ENCODE measurements at regions not wholly inside any gene's neighbourhood (a gene's known extent, or its start where the extent isn't known, plus 50 kb on each side); places are given as distances from the start of the nearest gene placed in this dataset.

GRCh38 chr11:122346006-122346405, 230.0 kb upstream of the BLID start (continued):
- TF ChIP-seq RELA (CRISPR knock-in tag; IDR thresholded peaks at IDR 0.05; ENCODE audit: borderline replicate concordance) (no peak), NR2C2 (CRISPR knock-in tag; IDR thresholded peaks at IDR 0.05) (no peak)

GRCh38 chr11:122345586-122345985, 229.6 kb upstream of the BLID start:
- ChIA-PET POLR2A (no interaction called here), CTCF (interaction anchor here (1.6 kb wide), 1 partner anchor 160 kb away, joined by 4 read pairs; no protein-coding TSS in a partner anchor)
- Mint-ChIP-seq H3K27ac (no peak overlapping the region), H3K9me3 (peaks cover 8% of the 10 kb centered on the region; the same call in 1 of the 2 replicates), H3K4me3 (no peak overlapping the region), H3K36me3 (no peaks in the 10 kb centered on the region), H3K4me1 (peaks cover 4% of the 10 kb centered on the region; the same call in 1 of the 2 replicates), H3K27me3 (ENCODE audit: low read depth) (no peaks in the 10 kb centered on the region)
- no peak for TF ChIP-seq HMGXB4 (CRISPR knock-in tag; IDR thresholded peaks at IDR 0.05)
- no peak for TF ChIP-seq ESRRA (CRISPR knock-in tag; IDR thresholded peaks at IDR 0.05; ENCODE audit: borderline replicate concordance)
- TF ChIP-seq ZNF219 (CRISPR knock-in tag; IDR thresholded peaks at IDR 0.05; ENCODE audit: borderline replicate concordance), result no peak
- no peak for TF ChIP-seq ARID4B (CRISPR knock-in tag; IDR thresholded peaks at IDR 0.05; ENCODE audit: borderline replicate concordance)
- TF ChIP-seq ATF6 (CRISPR knock-in tag; IDR thresholded peaks at IDR 0.05), result no peak
- no peak for TF ChIP-seq JUN (CRISPR knock-in tag; IDR thresholded peaks at IDR 0.05)
- no peak for TF ChIP-seq CTCF (IDR thresholded peaks at IDR 0.05)
- no peak for TF ChIP-seq ZNF671 (CRISPR knock-in tag; IDR thresholded peaks at IDR 0.05)
- no peak for TF ChIP-seq TEAD1 (CRISPR knock-in tag; IDR thresholded peaks at IDR 0.05)
- TF ChIP-seq OVOL2 (CRISPR knock-in tag; IDR thresholded peaks at IDR 0.05; ENCODE audit: borderline replicate concordance), result no peak
- no peak for TF ChIP-seq NR2C2 (CRISPR knock-in tag; IDR thresholded peaks at IDR 0.05)
- TF ChIP-seq ZNF512 (CRISPR knock-in tag; IDR thresholded peaks at IDR 0.05; ENCODE audit: borderline replicate concordance), result no peak
- no peak for TF ChIP-seq ERG (CRISPR knock-in tag; IDR thresholded peaks at IDR 0.05)
- TF ChIP-seq ZNF532 (CRISPR knock-in tag; IDR thresholded peaks at IDR 0.05; ENCODE audit: borderline replicate concordance), result no peak
- no peak for TF ChIP-seq ZNF423 (CRISPR knock-in tag; IDR thresholded peaks at IDR 0.05)
- TF ChIP-seq HMGA2 (CRISPR knock-in tag; IDR thresholded peaks at IDR 0.05), result no peak
- TF ChIP-seq JAZF1 (CRISPR knock-in tag; IDR thresholded peaks at IDR 0.05), result no peak
- no peak for TF ChIP-seq ATF3 (CRISPR knock-in tag; conservative IDR thresholded peaks at IDR 0.05)
- ATAC-seq, result no peak
- no peak for DNase-seq (ENCODE audit: low spot score)

Data from WTC11 (cell line).